ENCODE measurements at regions not wholly inside any gene's neighbourhood (a gene's known extent, or its start where the extent isn't known, plus 50 kb on each side); places are given as distances from the start of the nearest gene placed in this dataset.

- no peak for DNase-seq (ENCODE audit: low read depth)
Observed at GRCh38 chr22:49282596-49282995, 545.1 kb downstream of the BRD1 start.

- DNase-seq (ENCODE audit: low read depth), result no peak
Observed at GRCh38 chr22:49281467-49282340, 546.0 kb downstream of the BRD1 start.

GRCh38 chr22:49278340-49278739 lies 549.3 kb downstream of the BRD1 start:
- no peak for DNase-seq (ENCODE audit: low read depth)

- no peak for DNase-seq (ENCODE audit: low read depth)
Observed at GRCh38 chr22:49276567-49276966, 551.1 kb downstream of the BRD1 start.

GRCh38 chr22:49274754-49275380 lies 552.8 kb downstream of the BRD1 start:
- no peak for DNase-seq (ENCODE audit: low read depth)

- no peak for DNase-seq (ENCODE audit: low read depth)
Observed at GRCh38 chr22:49272546-49273125, 555.0 kb downstream of the BRD1 start.

GRCh38 chr22:49271831-49272230 lies 555.8 kb downstream of the BRD1 start:
- DNase-seq (ENCODE audit: low read depth), result no peak

GRCh38 chr22:49271369-49271727 lies 556.3 kb downstream of the BRD1 start:
- DNase-seq (ENCODE audit: low read depth), result no peak

GRCh38 chr22:49270595-49271368 lies 556.9 kb downstream of the BRD1 start:
- no peak for DNase-seq (ENCODE audit: low read depth)

- DNase-seq (ENCODE audit: low read depth), result no peak
Observed at GRCh38 chr22:49269928-49270327, 557.7 kb downstream of the BRD1 start.

GRCh38 chr22:49269371-49269770 lies 558.3 kb downstream of the BRD1 start:
- DNase-seq (ENCODE audit: low read depth), result no peak

- no peak for DNase-seq (ENCODE audit: low read depth)
Observed at GRCh38 chr22:49268924-49269323, 558.7 kb downstream of the BRD1 start.

- no peak for DNase-seq (ENCODE audit: low read depth)
Observed at GRCh38 chr22:49267996-49268395, 559.7 kb downstream of the BRD1 start.

- no peak for DNase-seq (ENCODE audit: low read depth)
Observed at GRCh38 chr22:49266561-49267519, 560.8 kb downstream of the BRD1 start.

GRCh38 chr22:49264696-49265095 lies 563.0 kb downstream of the BRD1 start:
- no peak for DNase-seq (ENCODE audit: low read depth)

- DNase-seq (ENCODE audit: low read depth), result no peak
Observed at GRCh38 chr22:49263101-49263500, 564.6 kb downstream of the BRD1 start.

GRCh38 chr22:49262167-49262566 lies 565.5 kb downstream of the BRD1 start:
- DNase-seq (ENCODE audit: low read depth), result no peak

- no peak for DNase-seq (ENCODE audit: low read depth)
Observed at GRCh38 chr22:49261616-49262015, 566.1 kb downstream of the BRD1 start.

- no peak for DNase-seq (ENCODE audit: low read depth)
Observed at GRCh38 chr22:49260681-49261580, 566.7 kb downstream of the BRD1 start.

All from HS-5 (cell line).